Right ventricle myocardium superior (tissue), 1 donor: ENCODE measurements at regions not wholly inside any gene's neighbourhood (a gene's known extent, or its start where the extent isn't known, plus 50 kb on each side); places are given as distances from the start of the nearest gene placed in this dataset.

Source experiments
- ATAC-seq: fragments of 200-7000 bp; cut with Tn5 transposase; one replicate; pipeline ENCODE4 v1.9.1; 2020; ENCODE audit warnings: mild to moderate bottlenecking; ENCODE audit not compliant: poor library complexity
- DNase-seq: peaks from one replicate; pipeline ENCODE4 v3.0.0-alpha.2; 2020
- intact Hi-C: fragments of 100-400 bp; cut with DNase I; formaldehyde crosslinking; loops from one replicate; pipeline ENCODE4 v1.11.2; 2022
- donor health status: DM: no; HTN: yes; CAD: no; lungs with severe emphysema.

DNA sequence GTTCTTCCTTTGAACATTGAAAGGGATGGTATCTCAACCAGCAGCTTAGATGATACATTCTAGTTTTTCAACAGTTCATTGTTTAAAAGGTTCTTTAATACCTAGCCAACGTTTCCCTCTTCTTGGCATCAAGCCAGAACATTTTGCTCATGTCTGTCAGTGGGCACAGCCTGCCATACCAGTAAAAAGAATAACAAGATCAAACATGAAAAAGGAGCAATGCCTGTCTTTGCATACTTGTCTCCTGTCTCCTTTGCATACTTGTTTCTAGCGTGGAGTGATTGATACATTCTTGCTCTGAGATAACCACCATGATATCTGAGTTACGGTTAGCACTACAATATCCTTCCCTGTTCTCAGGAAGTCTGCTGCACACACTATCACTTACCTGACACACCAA, 248.6 kb upstream of the DAPK1 start:
- DNase-seq: no peak
- intact Hi-C loops: no loop called here
- no peak for ATAC-seq

DNA sequence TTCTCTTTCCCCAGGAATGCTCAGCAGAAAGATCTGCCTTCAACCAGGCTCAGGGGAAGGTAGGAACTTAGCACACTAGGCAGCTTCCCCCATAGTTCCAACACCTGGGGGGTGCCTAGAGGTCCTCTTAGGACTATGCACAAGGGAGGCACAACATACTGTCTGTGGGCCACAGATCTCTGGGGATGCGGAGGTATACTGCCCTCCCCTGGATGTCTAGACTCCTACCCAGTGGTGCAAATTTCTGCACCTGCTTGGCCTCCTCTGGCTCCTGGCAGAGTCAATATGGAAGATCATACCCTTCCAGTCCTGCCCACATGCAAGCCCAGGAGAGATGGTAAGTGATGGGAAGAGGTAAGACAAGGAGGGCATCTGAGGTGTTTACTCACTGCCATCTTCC, 247.5 kb upstream of the DAPK1 start:
- no peak for ATAC-seq
- DNase-seq: no peak
- intact Hi-C loops: no loop called here

DNA sequence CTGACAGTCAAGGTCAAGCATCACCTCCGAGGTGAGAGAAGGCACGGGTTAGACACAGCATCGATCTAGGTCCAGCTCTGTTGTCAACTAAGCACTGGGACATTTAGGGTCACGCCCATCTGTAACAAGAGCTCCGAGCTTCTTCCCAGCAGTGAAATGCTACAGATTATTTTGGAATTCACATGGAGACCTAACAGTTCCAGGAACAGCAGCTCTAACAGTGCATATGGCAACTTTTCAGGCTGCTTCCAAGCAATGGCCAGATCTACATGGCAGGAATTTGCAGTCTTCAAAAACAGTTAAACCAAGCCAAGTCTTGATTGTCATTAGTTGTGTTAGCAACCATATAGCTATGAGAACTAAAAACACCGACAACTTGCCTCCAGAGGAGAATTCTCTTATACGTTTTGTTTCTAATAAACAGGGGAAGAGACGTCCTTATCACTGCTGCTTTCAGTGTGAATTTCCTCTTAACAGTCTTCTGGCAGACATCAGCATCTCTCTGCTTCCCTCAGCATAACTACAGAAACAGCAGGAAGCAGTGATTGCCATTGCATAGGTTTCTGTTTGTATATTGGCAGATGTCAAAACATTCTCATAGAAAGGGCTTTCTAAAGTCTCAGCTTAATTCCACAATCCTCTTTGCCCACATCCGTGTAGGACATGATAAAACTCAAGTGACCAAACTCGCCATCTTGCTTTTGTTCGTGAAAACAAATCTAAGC, 242.1 kb upstream of the DAPK1 start:
- ATAC-seq (peak; percentile 66), DNase-seq (no peak)
- intact Hi-C loops: no loop called here

DNA sequence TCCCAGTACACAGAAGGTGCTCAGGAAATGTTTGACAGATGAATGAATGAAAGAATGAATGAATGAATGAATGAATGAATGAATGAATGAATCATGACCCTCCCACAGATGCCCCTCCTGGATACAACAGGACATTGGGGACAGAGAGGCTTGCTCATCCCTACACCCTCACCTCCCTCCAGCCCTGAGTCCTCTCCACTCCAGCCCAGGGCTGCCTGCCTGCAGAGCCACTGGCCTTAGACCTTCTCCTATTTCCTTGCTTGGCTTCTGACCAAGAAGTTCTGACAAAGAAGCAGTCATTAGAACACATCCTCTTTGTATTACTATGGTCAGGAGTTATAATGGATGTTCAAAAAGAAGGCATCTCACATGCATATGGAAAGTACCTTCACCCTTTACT, 240.7 kb upstream of the DAPK1 start:
- intact Hi-C loops: no loop called here
- DNase-seq (no peak), ATAC-seq (no peak)

DNA sequence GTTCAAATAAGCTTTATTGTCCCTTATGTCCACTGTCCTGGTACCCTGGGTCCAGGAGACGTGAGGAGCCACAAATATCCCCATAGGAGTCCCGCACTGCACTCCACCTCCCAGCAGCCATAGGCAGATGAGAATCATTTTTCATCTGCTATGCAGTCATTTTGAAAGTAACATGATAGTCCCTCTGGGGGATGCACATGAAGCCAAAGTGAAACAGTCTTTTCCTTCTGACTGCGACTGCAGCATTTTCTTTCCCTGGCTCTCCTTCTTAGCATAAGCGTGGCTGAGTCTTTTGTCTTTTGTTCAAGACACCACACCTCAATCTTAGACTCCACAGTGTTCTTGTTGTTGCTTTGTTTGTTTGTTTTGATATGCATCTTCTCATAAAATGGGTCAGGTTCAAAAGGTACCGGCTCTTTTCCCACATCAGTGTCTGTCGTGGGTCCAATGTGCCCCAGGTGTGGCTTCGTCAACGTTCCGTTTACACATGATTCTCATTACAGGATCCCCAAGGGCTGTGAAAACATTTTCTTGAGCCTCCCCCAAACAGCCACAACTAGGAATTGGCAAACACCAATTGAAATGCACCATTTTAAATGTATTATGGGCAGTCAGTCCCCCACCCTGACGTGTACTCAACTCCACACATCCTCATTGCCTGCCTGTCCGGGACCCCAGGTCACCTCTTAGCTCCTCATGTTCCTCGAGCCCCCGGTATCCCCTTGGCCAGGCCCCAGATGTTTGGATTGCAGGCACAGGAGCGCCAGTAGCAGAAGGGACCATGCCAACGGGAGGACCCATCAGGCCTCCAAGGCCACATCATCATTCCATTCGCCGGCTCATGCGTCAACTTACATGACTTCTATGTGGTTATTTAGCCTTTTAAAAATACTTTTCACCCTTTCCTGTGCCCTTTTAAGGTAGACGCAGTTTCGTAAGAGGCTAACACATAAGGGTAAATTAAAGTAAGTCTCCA, 237.8 kb upstream of the DAPK1 start:
- peak; percentile 73 for ATAC-seq
- no peak for DNase-seq
- intact Hi-C loops: no loop called here

DNA sequence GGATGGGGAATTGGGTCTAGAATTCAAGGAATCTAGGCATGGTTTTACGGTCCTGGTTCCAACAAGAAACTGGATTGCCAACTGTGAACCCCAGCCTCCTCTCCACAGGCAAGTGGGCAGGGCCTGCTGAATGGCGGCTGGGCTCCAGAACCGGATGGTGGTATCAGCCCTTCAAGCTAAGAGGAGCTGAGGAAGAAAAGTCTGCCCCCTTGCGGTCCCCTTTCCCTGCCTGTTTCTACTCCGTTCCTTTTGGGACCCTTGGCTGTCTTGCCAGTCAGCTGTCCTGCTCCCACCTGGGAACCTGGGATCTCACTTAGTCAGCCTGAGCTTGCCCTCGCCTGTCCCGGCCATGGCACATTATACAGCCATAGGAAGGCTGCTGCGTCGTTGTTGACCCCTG, 234.4 kb upstream of the DAPK1 start:
- DNase-seq: no peak
- ATAC-seq: no peak
- intact Hi-C loops: no loop called here

DNA sequence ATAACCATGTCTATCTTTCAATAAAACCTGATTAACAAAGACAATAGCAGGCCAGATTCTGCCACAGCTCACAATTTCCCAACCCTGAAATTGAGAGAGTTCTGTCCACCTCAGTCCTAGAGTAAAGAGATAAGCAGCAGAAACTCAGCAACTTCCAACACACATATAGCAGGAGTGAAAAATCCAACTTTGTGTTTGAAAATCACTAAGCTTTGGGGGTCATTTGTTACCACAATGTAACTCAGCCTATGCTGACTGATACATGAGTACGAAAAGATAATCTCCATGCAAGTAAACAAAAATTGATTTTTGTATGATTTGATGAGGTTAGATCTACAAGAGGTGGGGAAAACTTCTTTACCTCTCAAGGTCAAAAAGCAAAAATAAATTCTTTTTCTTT, 231.0 kb upstream of the DAPK1 start:
- no peak for DNase-seq
- intact Hi-C loops: no loop called here
- ATAC-seq: no peak

DNA sequence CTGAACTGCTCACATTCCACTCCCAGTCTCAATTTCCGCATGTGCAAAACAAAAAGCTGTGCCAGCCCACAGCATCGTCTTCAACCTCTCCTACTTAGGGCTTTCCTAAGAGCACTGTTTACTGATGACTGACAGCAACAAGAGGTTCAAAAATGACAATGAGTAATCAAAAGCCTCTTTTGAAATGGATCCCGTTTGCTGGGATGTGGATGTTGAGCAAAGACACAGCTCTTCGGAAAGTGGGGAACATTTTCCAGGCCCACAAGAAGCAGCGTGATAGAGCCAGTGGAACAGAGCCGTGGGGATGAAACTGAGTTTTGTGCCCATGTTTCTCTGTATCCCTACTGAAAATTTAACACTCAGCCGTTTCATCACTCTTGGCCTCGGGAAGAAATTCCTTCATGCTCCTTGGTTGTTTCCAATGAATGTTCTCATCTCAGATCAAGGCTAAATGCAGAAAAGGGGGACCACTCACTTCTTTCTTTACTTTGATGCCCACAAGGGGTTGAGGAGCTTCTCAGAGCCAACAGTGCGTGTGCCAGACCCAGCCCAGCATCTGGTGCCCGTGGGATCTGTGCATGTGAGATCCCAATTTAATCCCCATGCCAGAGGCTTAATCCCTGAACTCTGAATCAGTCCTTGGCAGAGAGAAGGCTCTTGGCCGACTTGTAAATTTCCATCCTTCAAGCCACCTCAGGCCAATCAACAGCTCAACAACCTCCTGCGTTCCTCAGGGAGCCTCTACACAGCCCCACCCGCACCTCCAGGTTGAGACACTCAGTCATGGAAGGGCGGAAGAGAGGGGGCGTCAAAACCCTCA, 230.2 kb upstream of the DAPK1 start:
- DNase-seq: peak; percentile 58
- ATAC-seq: peak; percentile 85
- intact Hi-C loops: no loop called here

DNA sequence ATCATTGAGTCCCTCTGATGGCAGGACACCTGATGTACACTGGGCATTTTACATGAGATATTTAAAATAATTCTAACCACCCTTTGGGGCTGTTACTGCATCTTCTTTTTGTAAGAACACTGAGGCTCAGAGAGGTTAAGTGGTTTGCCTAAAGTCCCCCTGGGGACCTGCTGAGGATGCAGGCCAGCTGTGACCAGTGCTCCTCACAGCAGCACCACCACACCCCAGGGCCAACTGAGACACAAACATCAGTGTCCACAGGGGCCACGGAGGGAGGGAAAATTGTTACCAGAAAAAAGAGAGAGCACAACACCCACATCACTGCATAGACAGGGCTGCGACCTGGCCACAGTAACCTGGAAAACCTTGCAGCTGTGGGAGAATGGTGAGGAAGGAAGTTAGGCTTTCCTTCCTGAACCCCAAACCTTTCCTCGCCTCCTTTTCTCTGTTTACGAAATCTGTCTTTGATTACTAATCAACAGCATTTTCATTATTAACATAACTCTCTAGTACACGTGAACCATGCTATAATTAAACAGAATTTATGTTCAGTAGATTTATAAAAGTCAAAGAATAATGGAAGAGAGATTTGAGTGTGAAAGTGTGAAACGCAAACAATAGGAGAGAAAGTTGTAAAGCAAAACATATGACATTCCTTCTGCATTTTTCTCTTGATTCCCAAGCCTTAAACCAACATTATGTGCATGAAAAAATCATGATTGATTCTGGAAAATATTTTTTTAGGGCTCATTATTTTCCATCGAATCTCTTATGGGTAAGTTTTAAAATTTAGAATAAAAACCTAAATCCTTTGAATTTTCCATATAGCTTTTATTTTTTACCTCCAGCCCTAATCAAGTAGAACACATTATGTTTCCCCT, 228.1 kb upstream of the DAPK1 start:
- intact Hi-C loops: no loop called here
- ATAC-seq: no peak
- DNase-seq: no peak

DNA sequence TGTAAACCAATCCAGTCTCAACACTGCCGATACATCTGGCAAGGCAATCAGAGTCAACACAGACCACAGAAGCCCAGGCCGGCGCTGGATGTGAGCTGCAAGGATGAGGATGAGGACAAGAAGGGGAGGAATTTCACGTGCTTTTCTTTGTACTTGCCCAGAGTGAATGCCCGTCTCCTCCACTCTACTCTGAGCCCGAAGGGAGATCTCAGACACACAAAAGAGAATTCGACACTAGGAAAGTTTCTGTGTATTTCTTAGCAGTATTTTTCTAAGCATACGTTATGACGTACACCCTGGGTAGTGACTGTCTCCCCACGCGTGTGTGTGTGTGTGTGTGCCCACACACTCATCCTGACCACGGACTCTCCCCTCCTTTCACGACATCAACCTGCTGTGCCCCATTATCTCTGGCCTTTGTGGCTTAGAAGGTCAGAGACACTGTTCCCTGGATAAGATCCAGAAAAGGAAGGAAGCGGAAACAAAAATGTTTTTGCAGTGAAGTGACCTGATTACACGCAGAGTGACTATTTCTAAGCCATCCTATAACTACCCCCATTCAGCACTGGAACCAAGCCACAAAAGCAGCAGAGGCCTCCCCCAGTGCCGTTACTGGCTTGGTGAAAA, 227.3 kb upstream of the DAPK1 start:
- ATAC-seq (peak; percentile 43), DNase-seq (peak; percentile 51)
- intact Hi-C loops: no loop called here

DNA sequence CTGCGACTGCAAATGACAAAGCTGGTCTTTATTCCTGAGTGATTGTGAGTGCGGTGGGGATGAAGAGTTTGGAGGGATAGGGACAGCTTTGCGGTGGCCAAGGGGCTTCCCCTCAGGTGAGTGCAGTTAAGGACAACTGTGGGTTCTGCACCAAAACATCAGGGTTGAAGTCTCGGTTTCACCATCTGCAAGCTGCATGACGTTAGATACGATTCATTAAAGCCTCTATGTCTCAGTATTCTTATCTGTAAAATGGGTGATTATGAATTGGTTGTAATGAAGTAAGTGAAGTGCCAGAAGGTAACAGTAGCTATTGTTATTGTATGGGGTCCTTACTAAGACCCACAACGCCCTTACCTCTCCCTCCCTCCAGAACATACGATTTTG, 226.8 kb upstream of the DAPK1 start:
- DNase-seq (no peak), ATAC-seq (no peak)
- intact Hi-C loops: no loop called here

DNA sequence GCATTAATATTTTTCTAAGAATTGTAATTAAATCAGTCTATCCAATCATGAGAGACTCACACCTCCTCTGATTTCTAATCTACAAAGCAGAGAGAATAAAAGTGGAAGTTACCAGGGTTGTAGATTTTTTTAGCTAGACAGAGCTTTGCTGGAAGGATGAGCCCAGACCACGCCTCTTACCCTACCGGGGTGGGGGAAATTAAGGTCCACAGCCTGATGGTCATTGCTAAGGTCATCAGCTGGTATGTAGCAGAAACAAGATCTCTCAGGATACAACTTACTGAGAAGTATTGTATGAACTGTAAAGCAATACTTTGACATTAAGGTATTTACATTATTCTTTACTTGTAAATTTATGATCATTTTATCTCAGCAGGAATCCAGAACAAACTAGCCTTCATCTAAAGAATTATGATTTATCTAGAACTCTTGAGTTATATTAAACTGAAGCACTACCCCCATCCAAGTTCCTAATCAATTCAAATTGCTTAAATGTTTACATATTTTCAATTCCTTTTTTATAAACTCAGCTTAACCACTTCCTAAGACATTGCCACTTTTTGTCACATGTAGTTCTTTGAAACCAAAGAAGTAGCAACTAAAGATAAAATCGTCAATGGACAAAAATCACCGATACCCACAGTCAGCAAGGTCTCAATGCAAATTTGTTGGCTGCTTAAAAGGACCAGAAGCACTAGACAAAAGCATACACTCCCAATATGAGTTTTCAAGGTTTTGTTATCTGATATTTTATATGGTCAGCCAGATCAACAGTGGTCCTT, 225.8 kb upstream of the DAPK1 start:
- DNase-seq (no peak), ATAC-seq (no peak)
- intact Hi-C loops: no loop called here

DNA sequence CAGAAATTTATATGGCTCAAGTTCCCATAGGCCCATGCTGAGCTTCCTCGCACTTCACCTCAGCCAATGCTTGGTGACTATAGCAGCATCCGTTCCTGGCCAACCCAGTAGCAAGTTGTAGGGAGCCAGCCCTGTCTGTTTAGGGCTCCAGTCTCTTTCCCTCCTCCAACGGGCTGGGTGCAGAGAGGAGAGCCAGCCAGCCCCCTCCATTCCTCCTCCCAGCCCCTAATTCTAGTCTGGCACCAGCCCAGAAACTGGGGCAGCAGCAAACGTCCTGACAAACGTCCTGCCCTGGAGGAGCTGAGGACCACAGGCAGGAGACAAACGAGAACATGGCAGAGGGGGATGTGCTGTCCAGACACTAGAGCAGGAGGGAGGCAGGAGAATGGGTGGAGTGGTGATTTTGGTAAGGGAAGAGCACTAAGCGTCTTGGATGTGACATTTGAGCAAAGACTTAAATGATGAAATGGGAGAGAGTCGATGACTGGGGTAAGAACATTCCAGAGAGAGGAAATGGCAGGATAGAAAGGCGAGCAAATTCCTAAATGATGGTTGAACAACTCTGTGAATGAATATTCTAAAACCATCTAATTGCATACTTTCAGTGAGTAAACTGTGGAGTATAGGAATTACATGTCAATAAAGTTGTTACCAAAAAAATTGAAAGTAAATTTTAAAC, 222.5 kb upstream of the DAPK1 start:
- intact Hi-C loops: no loop called here
- DNase-seq: no peak
- no peak for ATAC-seq

DNA sequence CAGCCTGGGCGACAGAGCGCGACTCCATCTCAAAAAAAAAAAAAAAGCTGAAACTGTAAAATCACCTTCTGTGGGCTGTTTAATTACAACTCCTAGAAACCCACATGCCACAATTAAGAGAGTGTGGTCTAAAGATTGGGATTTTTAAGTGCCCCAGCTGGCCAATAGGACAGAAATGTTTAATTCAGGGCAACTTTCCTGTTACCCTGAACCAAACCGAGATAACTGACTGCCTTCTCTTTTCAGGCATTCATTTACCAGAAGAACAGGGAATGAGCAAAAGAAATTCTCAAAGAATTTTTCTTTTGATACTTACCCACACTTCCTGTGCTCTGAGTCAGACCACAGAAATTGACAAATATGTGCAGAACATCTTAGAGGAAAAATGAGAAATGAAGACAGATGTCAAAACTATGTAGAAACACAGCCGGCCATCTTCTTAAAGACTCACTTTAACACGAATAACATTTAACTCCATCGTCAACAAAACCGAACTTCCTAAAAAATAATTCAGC, 221.3 kb upstream of the DAPK1 start:
- ATAC-seq (no peak), DNase-seq (no peak)
- intact Hi-C loops: no loop called here

DNA sequence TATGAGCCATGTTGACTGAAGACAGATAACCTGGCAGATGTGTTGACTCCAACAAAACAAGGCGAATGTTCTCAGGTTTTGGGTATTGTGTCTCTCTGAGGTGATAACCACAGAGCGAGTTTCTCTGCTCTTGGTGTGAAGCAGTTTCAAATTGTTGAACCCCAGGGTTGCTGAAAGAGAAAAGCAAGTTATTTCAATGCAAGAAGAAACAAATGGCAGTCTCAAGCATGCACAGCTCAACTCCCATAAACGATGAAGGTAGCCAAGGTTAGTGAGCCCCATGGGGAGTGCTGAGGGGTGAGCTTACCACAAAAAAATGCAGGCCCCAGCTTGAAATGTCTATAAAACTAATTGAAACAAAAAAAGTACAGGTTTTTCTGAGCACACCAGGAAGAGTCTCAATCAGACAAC, 220.8 kb upstream of the DAPK1 start:
- ATAC-seq: no peak
- intact Hi-C loops: no loop called here

DNA sequence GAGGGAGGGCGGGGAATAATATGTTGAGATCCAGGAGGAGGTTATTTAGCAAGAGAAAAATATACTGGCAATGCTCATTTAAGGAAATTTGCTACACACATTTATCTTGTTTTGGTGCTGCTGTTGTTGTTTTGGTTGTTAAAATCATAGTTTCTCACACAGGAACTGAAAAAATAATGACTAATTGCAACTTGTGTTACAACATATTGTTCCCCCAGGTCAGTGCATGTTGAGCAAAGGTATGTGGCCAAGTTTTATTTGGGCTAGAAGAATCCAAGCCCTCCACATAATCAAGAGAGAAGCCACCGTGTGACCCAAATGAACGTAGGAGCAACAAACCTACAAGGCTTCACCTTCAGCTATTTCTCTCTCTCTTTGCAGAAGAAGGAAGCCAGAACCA, 220.3 kb upstream of the DAPK1 start:
- intact Hi-C loops: no loop called here
- ATAC-seq (no peak), DNase-seq (no peak)

More for the DNA sequence above, 220.8 kb upstream of the DAPK1 start:
- no peak for DNase-seq
